PC-3 (cell line): ENCODE measurements at regions not wholly inside any gene's neighbourhood (a gene's known extent, or its start where the extent isn't known, plus 50 kb on each side); places are given as distances from the start of the nearest gene placed in this dataset.
A peak's percentile ranks its signal among the peaks of the same experiment; 100 is the strongest.

Source experiments
- ATAC-seq: fragments of 200-7000 bp; cut with Tn5 transposase; 2 replicates; pipeline ENCODE4 v1.9.1; 2020; ENCODE audit warnings: mild to moderate bottlenecking, moderate library complexity
- BruUV-seq: library from RNA; stranded (reverse); fragments of 400-500 nt; replicated peaks from 2 replicates; lab custom pipeline; 2021; lab: Mats Ljungman, UMichigan
- CTCF ChIA-PET: fragments of 300-600 bp; sonication (Branson Sonifier 250); formaldehyde crosslinking; loops from one replicate; lab custom pipeline; 2022; ENCODE audit warnings: antibody characterized with exemption; lab: Charles Lee
- POLR2A ChIA-PET: fragments of 300-600 bp; sonication (Branson Sonifier 250); formaldehyde crosslinking; loops from one replicate; lab custom pipeline; 2022; ENCODE audit warnings: antibody characterized with exemption; ENCODE audit not compliant: unreplicated experiment; lab: Charles Lee
- DNase-seq: peaks from one replicate; pipeline ENCODE4 v3.0.0-alpha.2; 2015
- H2AFZ ChIP-seq: fragments of 300-600 bp; sonication (generic); 2 replicates; pipeline ENCODE4 v1.6.0; 2016; ENCODE audit warnings: antibody characterized with exemption, low read length
- H3F3A ChIP-seq: fragments of 300-600 bp; sonication (generic); one replicate; pipeline ENCODE4 v1.6.0; 2017; ENCODE audit warnings: antibody characterized with exemption, low read length, control low read depth, mild to moderate bottlenecking; ENCODE audit not compliant: unreplicated experiment
- H3K27ac ChIP-seq: fragments of 300-600 bp; sonication (generic); 2 replicates; pipeline ENCODE4 v1.5.1; 2016; ENCODE audit warnings: mild to moderate bottlenecking, low read length
- H3K27me3 ChIP-seq: fragments of 300-600 bp; sonication (generic); 2 replicates; pipeline ENCODE4 v1.6.1; 2016; ENCODE audit warnings: low read length, mixed read lengths
- H3K36me3 ChIP-seq: fragments of 300-600 bp; sonication (generic); 2 replicates; pipeline ENCODE4 v1.6.1; 2016; ENCODE audit warnings: low read depth, mixed run types, low read length, mixed read lengths
- H3K4me1 ChIP-seq: fragments of 300-600 bp; sonication (generic); 2 replicates; pipeline ENCODE4 v1.5.1; 2016; ENCODE audit warnings: low read length; ENCODE audit not compliant: insufficient read depth
- H3K4me2 ChIP-seq: fragments of 300-600 bp; sonication (generic); 2 replicates; pipeline ENCODE4 v1.6.0; 2016; ENCODE audit warnings: low read length
- H3K4me3 ChIP-seq: fragments of 300-600 bp; sonication (generic); 2 replicates; pipeline ENCODE4 v1.5.1; 2016; ENCODE audit warnings: mild to moderate bottlenecking, low read length, mixed read lengths
- H3K79me2 ChIP-seq: fragments of 300-600 bp; sonication (generic); 2 replicates; pipeline ENCODE4 v1.6.1; 2017; ENCODE audit warnings: low read length, mixed read lengths
- H3K9ac ChIP-seq: fragments of 300-600 bp; sonication (generic); 2 replicates; pipeline ENCODE4 v1.6.0; 2016; ENCODE audit warnings: mild to moderate bottlenecking, low read length
- H3K9me2 ChIP-seq: fragments of 300-600 bp; sonication (generic); replicated peaks from 2 replicates; pipeline ENCODE4 v1.6.1; 2016; ENCODE audit warnings: mixed run types, low read length, mixed read lengths
- H3K9me3 ChIP-seq: fragments of 300-600 bp; sonication (generic); 2 replicates; pipeline ENCODE4 v1.6.1; 2016; ENCODE audit warnings: low read length, mixed read lengths
- H4K20me1 ChIP-seq: fragments of 300-600 bp; sonication (generic); 2 replicates; pipeline ENCODE4 v1.6.1; 2016; ENCODE audit warnings: low read length, mixed read lengths
- CTCF ChIP-seq: fragments of 300-600 bp; sonication (generic); conservative IDR thresholded peaks from 2 replicates; pipeline ENCODE4 v1.5.1; 2017; ENCODE audit warnings: antibody characterized with exemption, low read depth, mild to moderate bottlenecking, low read length
- EZH2 ChIP-seq: fragments of 300-600 bp; sonication (generic); IDR thresholded peaks from one replicate; pipeline ENCODE4 v1.6.1; 2017; ENCODE audit warnings: antibody characterized with exemption, mild to moderate bottlenecking, low read length; ENCODE audit not compliant: unreplicated experiment
- EZH2phosphoT487 ChIP-seq: fragments of 300-600 bp; sonication (generic); IDR thresholded peaks from 2 replicates; pipeline ENCODE4 v1.6.1; 2018; ENCODE audit warnings: mild to moderate bottlenecking, antibody characterized with exemption, low read length, borderline replicate concordance
- intact Hi-C: fragments of 100-400 bp; cut with micrococcal nuclease; formaldehyde crosslinking; loops from 2 replicates; pipeline ENCODE4 v1.9.0; 2023

- CTCF ChIA-PET, result no interaction called here
- no peak overlapping the region for H3K4me3 ChIP-seq
- no peaks in the 10 kb centered on the region for H3K79me2 ChIP-seq
- H3F3A ChIP-seq, result no peaks in the 10 kb centered on the region
- TF ChIP-seq EZH2phosphoT487, result no peak
- no peak for TF ChIP-seq EZH2
- no peak for TF ChIP-seq CTCF
- ATAC-seq (no peak), DNase-seq (peak; percentile 57)
- H3K9me3 ChIP-seq, result no peaks in the 10 kb centered on the region
- no peaks in the 10 kb centered on the region for H3K4me1 ChIP-seq
- no peak overlapping the region for H3K27ac ChIP-seq
- POLR2A ChIA-PET, result no interaction called here
- H3K36me3 ChIP-seq, result no peaks in the 10 kb centered on the region
- H4K20me1 ChIP-seq, result no peaks in the 10 kb centered on the region
- H3K4me2 ChIP-seq, result no peak overlapping the region
- H3K9ac ChIP-seq, result no peak overlapping the region
- no peaks in the 10 kb centered on the region for H3K27me3 ChIP-seq
- no peak overlapping the region for H2AFZ ChIP-seq
- no TSS peak for BruUV-seq
- intact Hi-C loops, result no loop called here
- H3K9me2 ChIP-seq, result no peaks in the 10 kb centered on the region
Observed at GRCh38 chr5:145293716-145294115, 541.4 kb downstream of the PRELID2 start.

DNA sequence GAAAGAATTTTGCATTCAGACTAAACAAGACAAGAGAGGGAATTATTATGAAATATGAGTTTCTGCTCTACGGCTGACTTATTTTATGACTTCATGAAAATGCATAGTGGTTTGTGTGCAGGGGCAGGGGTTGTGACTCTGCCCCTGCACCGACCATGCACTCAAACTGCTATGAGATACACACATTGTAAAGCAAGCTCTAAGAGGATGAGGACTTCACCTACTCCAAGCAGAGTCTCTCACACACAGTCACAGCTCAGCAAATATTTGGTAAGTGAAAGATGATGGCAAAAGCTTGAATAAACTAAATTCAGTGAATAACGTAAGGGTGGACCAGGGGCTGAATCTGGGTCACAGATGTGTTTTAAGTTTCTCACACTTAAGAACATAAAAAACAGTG lies 542.9 kb downstream of the PRELID2 start:
- ChIA-PET CTCF (no interaction called here), POLR2A (no interaction called here)
- no peak overlapping the region for H3K9ac ChIP-seq
- H3K79me2 ChIP-seq, result no peaks in the 10 kb centered on the region
- H3K4me3 ChIP-seq, result no peak overlapping the region
- no peaks in the 10 kb centered on the region for H3K4me1 ChIP-seq
- H3F3A ChIP-seq, result no peaks in the 10 kb centered on the region
- H2AFZ ChIP-seq, result no peak overlapping the region
- H3K4me2 ChIP-seq, result no peak overlapping the region
- H3K36me3 ChIP-seq, result no peaks in the 10 kb centered on the region
- TF ChIP-seq CTCF (no peak), EZH2 (no peak), EZH2phosphoT487 (no peak)
- H3K27ac ChIP-seq, result no peak overlapping the region
- BruUV-seq, result no TSS peak
- ATAC-seq (no peak), DNase-seq (no peak)
- H3K27me3 ChIP-seq, result no peaks in the 10 kb centered on the region
- intact Hi-C loops, result no loop called here
- no peaks in the 10 kb centered on the region for H3K9me2 ChIP-seq
- H4K20me1 ChIP-seq, result no peaks in the 10 kb centered on the region
- no peaks in the 10 kb centered on the region for H3K9me3 ChIP-seq

- POLR2A ChIA-PET, result no interaction called here
- CTCF ChIA-PET, result no interaction called here
- intact Hi-C loops, result no loop called here
- BruUV-seq, result no TSS peak
- Histone ChIP-seq H3K36me3 (no peaks in the 10 kb centered on the region), H3K4me3 (no peak overlapping the region), H2AFZ (no peak overlapping the region), H3K9me2 (no peaks in the 10 kb centered on the region), H3K27ac (no peak overlapping the region), H3K4me1 (no peaks in the 10 kb centered on the region), H3K27me3 (no peaks in the 10 kb centered on the region), H4K20me1 (no peaks in the 10 kb centered on the region), H3K9ac (no peak overlapping the region), H3K4me2 (no peak overlapping the region), H3F3A (no peaks in the 10 kb centered on the region), H3K79me2 (no peaks in the 10 kb centered on the region), H3K9me3 (no peaks in the 10 kb centered on the region)
- TF ChIP-seq EZH2phosphoT487, result no peak
- no peak for TF ChIP-seq EZH2
- no peak for TF ChIP-seq CTCF
- DNase-seq (no peak), ATAC-seq (no peak)
Observed at GRCh38 chr5:145283141-145283810, 551.9 kb downstream of the PRELID2 start.
